ENCODE measurements at regions not wholly inside any gene's neighbourhood (a gene's known extent, or its start where the extent isn't known, plus 50 kb on each side); places are given as distances from the start of the nearest gene placed in this dataset.

- no peak for DNase-seq (ENCODE audit: low read depth)
- no peak overlapping the region for H3K4me3 ChIP-seq (ENCODE audit: low read depth, low read length)
- no peak for TF ChIP-seq CTCF (IDR thresholded peaks at IDR 0.05; ENCODE audit: low read depth, low read length, missing control alignments)
These were observed 168.0 kb downstream of the DACT1 start for GRCh38 chr14:58805605-58806409.

- no peak overlapping the region for H3K4me3 ChIP-seq (ENCODE audit: low read depth, low read length)
- DNase-seq (ENCODE audit: low read depth): no peak
- no peak for TF ChIP-seq CTCF (IDR thresholded peaks at IDR 0.05; ENCODE audit: low read depth, low read length, missing control alignments)
These were observed 169.4 kb downstream of the DACT1 start for GRCh38 chr14:58807191-58807590.

- no peak overlapping the region for H3K4me3 ChIP-seq (ENCODE audit: low read depth, low read length)
- no peak for TF ChIP-seq CTCF (IDR thresholded peaks at IDR 0.05; ENCODE audit: low read depth, low read length, missing control alignments)
- no peak for DNase-seq (ENCODE audit: low read depth)
These were observed 171.1 kb downstream of the DACT1 start for GRCh38 chr14:58808828-58809227.

- no peak for TF ChIP-seq CTCF (IDR thresholded peaks at IDR 0.05; ENCODE audit: low read depth, low read length, missing control alignments)
- H3K4me3 ChIP-seq (ENCODE audit: low read depth, low read length): no peak overlapping the region
- DNase-seq (ENCODE audit: low read depth): no peak
These were observed 171.8 kb downstream of the DACT1 start for GRCh38 chr14:58809520-58809919.

- DNase-seq (ENCODE audit: low read depth): no peak
- TF ChIP-seq CTCF (IDR thresholded peaks at IDR 0.05; ENCODE audit: low read depth, low read length, missing control alignments): no peak
- H3K4me3 ChIP-seq (ENCODE audit: low read depth, low read length): no peak overlapping the region
These were observed 174.5 kb downstream of the DACT1 start for GRCh38 chr14:58812050-58812910.

GRCh38 chr14:58813745-58814144 is 176.0 kb downstream of the DACT1 start:
- H3K4me3 ChIP-seq (ENCODE audit: low read depth, low read length): no peak overlapping the region
- TF ChIP-seq CTCF (IDR thresholded peaks at IDR 0.05; ENCODE audit: low read depth, low read length, missing control alignments): no peak
- no peak for DNase-seq (ENCODE audit: low read depth)
